HG02973 (cell line): ENCODE measurements at regions not wholly inside any gene's neighbourhood (a gene's known extent, or its start where the extent isn't known, plus 50 kb on each side); places are given as distances from the start of the nearest gene placed in this dataset.
"Not testable (repeated sequence)": the region's sequence is repeated elsewhere in the genome, so short reads cannot be mapped to it uniquely, and the experiment has no call there.

Source experiments
- ATAC-seq: cut with Tn5 transposase; IDR thresholded peaks from one replicate; pipeline ENCODE4 v1.9.1; 2021; ENCODE audit warnings: moderate library complexity; ENCODE audit not compliant: unreplicated experiment

DNA sequence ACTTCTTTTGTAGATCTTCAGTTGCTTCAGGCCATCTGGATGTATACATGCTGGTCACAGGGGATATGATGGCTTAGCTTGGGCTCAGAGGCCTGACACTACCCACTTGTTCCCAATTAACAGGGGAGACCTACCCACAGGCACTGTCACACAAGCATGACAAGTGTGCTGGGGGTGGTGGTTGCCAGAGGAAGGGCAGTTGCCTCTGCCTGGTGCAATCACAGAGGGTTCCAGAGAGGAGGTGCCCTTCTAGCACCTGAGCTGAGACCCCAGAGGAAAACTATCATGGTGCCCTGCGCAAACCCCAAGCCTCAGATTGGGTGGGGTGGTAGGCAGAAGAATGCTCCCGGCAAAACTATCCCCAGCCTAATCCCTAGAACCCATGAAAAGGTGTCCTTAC lies 65.6 kb upstream of the NANOS1 start:
- no peak for ATAC-seq

- not testable (repeated sequence) for ATAC-seq
Measured at GRCh38 chr10:118964476-118964875, 65.0 kb upstream of the NANOS1 start.

- no peak for ATAC-seq
Measured at GRCh38 chr10:118965096-118965495, 64.4 kb upstream of the NANOS1 start.

GRCh38 chr10:118965645-118966044 lies 63.9 kb upstream of the NANOS1 start:
- no peak for ATAC-seq

DNA sequence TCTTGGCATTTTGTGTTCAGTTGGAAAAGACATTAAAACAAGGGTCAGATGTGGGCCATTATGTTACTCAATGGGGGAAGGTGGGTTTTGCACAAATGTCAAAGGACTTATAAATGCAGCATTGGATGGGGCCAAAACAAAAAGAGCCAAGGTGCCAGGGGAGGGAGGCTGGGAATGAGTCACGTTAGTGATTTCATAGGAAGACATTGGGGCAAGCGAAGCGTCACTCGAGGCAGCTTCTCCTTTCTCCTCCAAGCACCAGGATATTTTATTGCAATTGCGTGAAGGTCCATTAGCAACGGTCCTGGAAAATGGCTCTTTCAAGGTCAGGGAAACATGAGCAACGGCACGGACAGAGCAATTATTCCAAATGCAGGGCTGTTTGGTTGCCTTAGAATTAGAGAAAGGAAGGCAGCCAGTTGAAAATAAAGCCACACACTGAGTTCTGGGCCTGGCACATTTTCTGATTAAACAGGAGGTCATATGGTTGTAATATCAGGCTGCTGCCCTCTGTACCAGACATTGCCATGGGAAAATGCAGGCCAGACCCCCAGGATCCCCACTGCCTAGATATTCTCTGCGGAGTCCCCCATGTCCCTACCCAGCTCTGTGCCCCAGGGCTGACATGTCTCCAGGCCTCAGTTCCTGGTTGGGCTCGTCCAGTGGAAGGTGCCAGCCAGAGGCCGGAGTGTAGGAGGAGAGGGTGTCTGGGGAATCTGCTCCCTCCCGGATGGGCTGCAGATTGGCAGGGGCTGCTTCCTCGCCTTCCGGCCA lies 63.3 kb upstream of the NANOS1 start:
- ATAC-seq, result no peak

- no peak for ATAC-seq
Measured at GRCh38 chr10:118966850-118967125, 62.7 kb upstream of the NANOS1 start.

DNA sequence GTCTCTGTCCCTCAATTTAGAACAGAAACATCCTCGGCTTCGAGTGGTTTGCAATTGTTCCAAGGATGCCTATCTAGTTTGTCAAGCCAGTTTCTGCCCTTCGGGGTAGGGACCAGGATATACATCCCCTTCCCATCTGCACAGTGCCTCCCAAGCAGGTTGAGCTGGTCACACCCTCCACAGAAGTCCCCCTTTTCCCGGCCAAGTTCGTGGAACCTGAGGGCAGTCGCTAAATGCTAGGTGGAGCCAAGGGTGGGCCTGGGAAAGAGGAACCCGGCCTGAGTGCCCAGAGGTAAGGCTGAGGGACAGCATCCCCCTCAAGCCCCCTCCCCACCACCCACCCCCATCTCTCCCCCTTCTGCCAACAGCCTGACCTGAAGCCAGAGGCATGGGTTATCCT lies 62.4 kb upstream of the NANOS1 start:
- no peak for ATAC-seq

- ATAC-seq, result no peak
Measured at GRCh38 chr10:118968060-118968459, 61.5 kb upstream of the NANOS1 start.

GRCh38 chr10:118968482-118968881 lies 61.0 kb upstream of the NANOS1 start:
- ATAC-seq, result no peak

GRCh38 chr10:118969014-118969413 lies 60.5 kb upstream of the NANOS1 start:
- no peak for ATAC-seq

- no peak for ATAC-seq
Measured at GRCh38 chr10:118970770-118971169, 58.7 kb upstream of the NANOS1 start.

- ATAC-seq, result no peak
Measured at GRCh38 chr10:118971187-118971586, 58.3 kb upstream of the NANOS1 start.

GRCh38 chr10:118971876-118972275 lies 57.6 kb upstream of the NANOS1 start:
- no peak for ATAC-seq

DNA sequence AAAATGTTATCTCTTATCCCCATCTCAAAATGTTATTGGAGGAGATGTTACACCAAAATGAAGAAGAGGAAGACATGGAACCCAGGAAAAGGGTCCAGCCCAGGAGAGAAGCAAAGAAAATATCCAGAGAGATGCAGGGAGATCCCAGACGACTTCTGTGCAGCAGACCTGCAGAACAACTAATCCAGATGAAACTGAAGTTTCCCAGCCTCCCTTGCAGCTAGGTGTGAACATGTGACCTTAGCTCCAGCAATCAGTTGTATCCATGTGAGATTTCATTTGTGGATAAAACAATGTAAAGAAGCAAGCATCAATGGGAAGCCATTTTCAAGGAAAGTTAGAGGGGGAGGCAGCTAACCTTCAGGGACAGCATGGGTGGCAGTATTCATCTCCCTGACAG lies 55.8 kb upstream of the NANOS1 start:
- ATAC-seq, result no peak

- ATAC-seq, result no peak
Measured at GRCh38 chr10:118974951-118975350, 54.6 kb upstream of the NANOS1 start.

GRCh38 chr10:118976219-118976618 lies 53.3 kb upstream of the NANOS1 start:
- not testable (repeated sequence) for ATAC-seq

DNA sequence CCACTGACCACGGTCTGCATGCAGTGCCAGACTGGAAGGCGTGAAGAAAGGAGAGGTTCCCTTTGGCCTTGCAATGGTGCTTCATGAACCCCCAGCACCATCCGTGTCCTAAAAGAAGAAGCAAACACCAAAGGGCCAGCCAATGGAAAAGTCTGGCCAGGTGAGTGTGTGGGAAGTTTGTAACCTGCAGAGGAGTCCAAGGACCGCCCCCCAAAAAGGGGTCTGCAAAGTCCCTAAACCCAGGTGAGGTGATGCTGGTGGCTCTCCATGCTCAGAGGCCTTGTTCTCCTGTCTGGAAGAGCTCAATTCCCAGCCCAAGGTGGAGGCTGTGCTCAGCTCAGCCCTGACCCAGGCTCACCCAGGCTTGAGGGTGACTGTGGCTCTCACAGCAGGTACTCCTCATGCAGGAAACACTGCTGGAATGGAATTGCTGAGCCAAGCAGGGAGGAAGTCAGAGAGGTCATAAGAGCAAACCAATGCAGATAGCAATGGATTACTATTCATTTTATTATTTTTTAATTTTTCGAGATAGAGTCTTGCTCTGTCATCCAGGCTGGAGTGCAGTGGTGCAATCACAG lies 52.4 kb upstream of the NANOS1 start:
- ATAC-seq, result no peak

GRCh38 chr10:118977835-118978234 lies 51.7 kb upstream of the NANOS1 start:
- no peak for ATAC-seq

DNA sequence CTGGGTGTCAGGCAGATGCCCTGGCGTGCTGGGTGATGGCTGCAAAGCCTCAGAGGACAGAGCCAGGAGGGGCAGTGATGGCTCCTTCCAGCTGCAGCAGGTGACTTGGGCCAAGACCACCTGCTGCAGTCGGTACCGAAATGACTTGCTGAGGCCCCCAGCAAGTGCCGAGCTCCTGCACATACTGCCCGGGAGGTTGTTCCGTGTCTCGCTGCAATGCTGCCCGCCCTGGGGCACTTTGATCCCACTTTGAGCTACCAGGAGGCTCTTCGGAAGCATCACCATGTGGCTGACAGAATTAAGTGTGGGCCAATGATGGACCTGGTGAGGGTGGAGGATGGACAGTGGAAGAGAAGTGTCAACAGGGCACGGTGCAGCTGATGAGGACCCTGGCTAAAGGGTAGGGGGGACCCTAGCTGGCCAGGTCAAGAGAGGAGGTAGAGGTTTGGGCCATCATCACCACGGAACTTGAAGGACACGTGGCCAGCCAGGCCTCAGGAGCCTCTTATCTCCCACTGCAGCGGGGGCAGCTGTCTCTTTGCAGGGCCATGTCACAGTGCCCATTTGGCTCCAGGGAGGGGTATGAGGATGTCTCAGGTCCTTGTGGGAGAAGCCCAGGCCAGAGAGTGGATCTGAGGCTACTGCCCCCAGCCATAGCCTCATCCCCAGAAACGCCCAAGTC lies 51.1 kb upstream of the NANOS1 start:
- no peak for ATAC-seq

- no peak for ATAC-seq
Measured at GRCh38 chr10:118978998-118979350, 50.5 kb upstream of the NANOS1 start.

DNA sequence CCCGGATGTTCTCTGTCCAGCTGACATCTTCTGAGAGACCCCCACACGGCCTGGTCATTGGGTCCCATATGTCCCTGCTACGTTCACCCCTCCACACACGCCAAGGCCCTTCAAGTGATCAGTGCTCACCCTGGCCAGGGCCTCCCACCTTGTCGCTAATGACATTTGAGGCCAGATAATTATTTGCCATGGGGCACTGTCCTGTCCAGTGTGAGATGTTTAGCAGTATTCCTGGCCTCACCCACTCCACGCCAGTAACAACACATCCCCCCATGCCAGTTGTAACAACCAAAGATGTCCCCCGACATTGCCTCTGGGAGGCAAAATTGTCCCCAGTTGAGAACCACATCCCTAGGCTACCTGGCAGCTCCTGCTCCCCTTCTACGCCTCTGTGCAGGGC lies 49.9 kb upstream of the NANOS1 start:
- no peak for ATAC-seq
